Neural crest cell (in vitro differentiated cells): ENCODE measurements at regions not wholly inside any gene's neighbourhood (a gene's known extent, or its start where the extent isn't known, plus 50 kb on each side); places are given as distances from the start of the nearest gene placed in this dataset.

Source experiments
- DNase-seq: peaks from one replicate; pipeline ENCODE4 v3.0.0; 2021; ENCODE audit warnings: low read depth, mixed read lengths, low spot score
- H3K27ac Mint-ChIP-seq: one replicate; pipeline ENCODE4 v1.8.0; 2021; ENCODE audit warnings: mild to moderate bottlenecking, mixed read lengths; ENCODE audit not compliant: unreplicated experiment
- H3K27me3 Mint-ChIP-seq: 2 replicates; pipeline ENCODE4 v1.8.0; 2021; ENCODE audit warnings: low read depth, mild to moderate bottlenecking, mixed read lengths
- H3K36me3 Mint-ChIP-seq: 2 replicates; pipeline ENCODE4 v1.8.0; 2021; ENCODE audit warnings: low read depth, mild to moderate bottlenecking, mixed read lengths
- H3K4me1 Mint-ChIP-seq: 2 replicates; pipeline ENCODE4 v1.8.0; 2021; ENCODE audit warnings: mixed read lengths
- H3K4me3 Mint-ChIP-seq: one replicate; pipeline ENCODE4 v1.8.0; 2021; ENCODE audit warnings: mild to moderate bottlenecking, mixed read lengths
- H3K9me3 Mint-ChIP-seq: 2 replicates; pipeline ENCODE4 v1.8.0; 2021; ENCODE audit warnings: mixed read lengths
- CTCF ChIP-seq: fragments of 200-600 bp; sonication (generic); conservative IDR thresholded peaks from 2 replicates; pipeline ENCODE4 v1.5.0; 2021; ENCODE audit warnings: antibody characterized with exemption, mild to moderate bottlenecking

GRCh38 chrX:143095321-143095720, 69.6 kb downstream of the SPANXN4 start:
- DNase-seq = no peak
- H3K9me3 Mint-ChIP-seq = peaks cover 1% of the 10 kb centered on the region
- H3K27me3 Mint-ChIP-seq = no peaks in the 10 kb centered on the region
- H3K36me3 Mint-ChIP-seq = no peaks in the 10 kb centered on the region
- TF ChIP-seq CTCF = no peak
- H3K4me3 Mint-ChIP-seq = no peak overlapping the region
- H3K27ac Mint-ChIP-seq = no peak overlapping the region
- no peaks in the 10 kb centered on the region for H3K4me1 Mint-ChIP-seq

GRCh38 chrX:143094417-143095023, 68.8 kb downstream of the SPANXN4 start:
- Mint-ChIP-seq H3K27ac (no peak overlapping the region), H3K9me3 (peaks cover 2% of the 10 kb centered on the region), H3K4me1 (no peaks in the 10 kb centered on the region), H3K4me3 (no peak overlapping the region), H3K27me3 (no peaks in the 10 kb centered on the region), H3K36me3 (no peaks in the 10 kb centered on the region)
- no peak for DNase-seq
- no peak for TF ChIP-seq CTCF
